ENCODE measurements at regions not wholly inside any gene's neighbourhood (a gene's known extent, or its start where the extent isn't known, plus 50 kb on each side); places are given as distances from the start of the nearest gene placed in this dataset.

GRCh38 chr10:108000365-108000764 lies 835.9 kb upstream of the SORCS1 start:
- TF ChIP-seq POLR2A (IDR thresholded peaks at IDR 0.05) (no peak), POLR2AphosphoS5 (IDR thresholded peaks at IDR 0.05) (no peak), CTCF (IDR thresholded peaks at IDR 0.05) (no peak)

All from upper lobe of left lung (tissue), 4 donors.